ENCODE measurements at regions not wholly inside any gene's neighbourhood (a gene's known extent, or its start where the extent isn't known, plus 50 kb on each side); places are given as distances from the start of the nearest gene placed in this dataset.

DNA sequence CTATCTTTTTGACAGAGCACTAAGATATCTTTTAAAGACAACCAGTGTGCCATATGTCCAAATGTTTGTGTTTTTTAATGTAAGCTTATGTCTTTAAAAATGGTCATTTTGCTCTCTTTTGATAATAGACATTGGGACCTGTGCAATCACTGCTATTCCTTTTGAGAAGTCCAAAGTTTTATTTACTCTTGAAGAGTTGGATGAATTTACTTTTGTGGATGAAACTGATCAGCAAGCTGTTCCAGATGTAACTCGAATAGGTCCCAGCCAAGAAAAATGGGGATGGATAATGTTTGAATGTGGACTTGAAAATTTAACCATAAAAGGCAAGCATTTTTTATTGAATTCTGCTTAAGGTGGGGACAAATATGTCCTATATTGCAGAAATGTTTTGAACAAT, 97.2 kb downstream of the BLTP1 start:
- no peak overlapping the region for H3K27ac ChIP-seq
- TF ChIP-seq, protein P1, sequence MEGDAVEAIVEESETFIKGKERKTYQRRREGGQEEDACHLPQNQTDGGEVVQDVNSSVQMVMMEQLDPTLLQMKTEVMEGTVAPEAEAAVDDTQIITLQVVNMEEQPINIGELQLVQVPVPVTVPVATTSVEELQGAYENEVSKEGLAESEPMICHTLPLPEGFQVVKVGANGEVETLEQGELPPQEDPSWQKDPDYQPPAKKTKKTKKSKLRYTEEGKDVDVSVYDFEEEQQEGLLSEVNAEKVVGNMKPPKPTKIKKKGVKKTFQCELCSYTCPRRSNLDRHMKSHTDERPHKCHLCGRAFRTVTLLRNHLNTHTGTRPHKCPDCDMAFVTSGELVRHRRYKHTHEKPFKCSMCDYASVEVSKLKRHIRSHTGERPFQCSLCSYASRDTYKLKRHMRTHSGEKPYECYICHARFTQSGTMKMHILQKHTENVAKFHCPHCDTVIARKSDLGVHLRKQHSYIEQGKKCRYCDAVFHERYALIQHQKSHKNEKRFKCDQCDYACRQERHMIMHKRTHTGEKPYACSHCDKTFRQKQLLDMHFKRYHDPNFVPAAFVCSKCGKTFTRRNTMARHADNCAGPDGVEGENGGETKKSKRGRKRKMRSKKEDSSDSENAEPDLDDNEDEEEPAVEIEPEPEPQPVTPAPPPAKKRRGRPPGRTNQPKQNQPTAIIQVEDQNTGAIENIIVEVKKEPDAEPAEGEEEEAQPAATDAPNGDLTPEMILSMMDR (IDR thresholded peaks at IDR 0.05) = no peak
- DNase-seq (ENCODE audit: low spot score) = no peak
- H3K4me3 ChIP-seq = no peak overlapping the region

DNA sequence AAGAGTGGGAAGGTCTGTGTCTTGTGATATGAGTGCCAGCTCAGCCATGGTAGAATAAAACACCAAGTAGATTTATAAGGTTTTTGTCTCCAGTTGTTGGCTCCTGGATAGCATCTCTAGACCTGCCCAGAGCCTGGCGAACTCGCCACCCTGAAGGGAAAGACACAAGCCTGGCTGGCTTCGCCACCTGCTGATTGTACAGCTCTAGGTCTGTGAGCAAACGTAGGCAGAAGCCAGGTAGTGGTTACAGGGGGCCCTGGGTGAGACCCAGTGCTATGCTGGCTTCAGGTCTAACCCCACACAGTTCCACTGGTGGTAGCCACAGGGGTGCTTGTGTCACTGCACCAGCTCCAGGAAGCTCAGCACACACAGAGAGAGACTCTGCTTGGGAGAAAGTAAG, 100.5 kb downstream of the BLTP1 start:
- TF ChIP-seq, protein P1 (IDR thresholded peaks at IDR 0.05) = no peak
- Histone ChIP-seq H3K4me3 (no peak overlapping the region), H3K27ac (no peak overlapping the region)
- no peak for DNase-seq (ENCODE audit: low spot score)

DNA sequence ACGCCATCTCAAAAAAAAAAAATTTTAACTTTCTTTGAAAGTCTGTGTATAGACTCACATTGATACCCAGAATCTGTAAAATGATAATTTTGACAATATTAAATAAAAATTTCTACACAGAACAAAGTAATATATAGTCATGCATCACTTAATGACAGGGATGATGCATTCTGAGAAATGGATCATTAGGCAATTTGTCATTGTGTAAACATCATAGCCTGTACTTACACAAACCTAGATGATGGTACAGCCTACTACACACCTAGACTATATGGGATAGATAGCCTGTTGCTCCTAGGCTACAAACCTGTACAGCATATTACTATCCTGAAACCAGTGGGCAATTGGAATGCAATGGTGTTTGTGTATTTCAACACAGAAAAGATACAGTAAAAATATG, 107.7 kb downstream of the BLTP1 start:
- DNase-seq (ENCODE audit: low spot score) = no peak
- H3K27ac ChIP-seq = no peak overlapping the region
- TF ChIP-seq, protein P1 (IDR thresholded peaks at IDR 0.05) = no peak
- H3K4me3 ChIP-seq = no peak overlapping the region

DNA sequence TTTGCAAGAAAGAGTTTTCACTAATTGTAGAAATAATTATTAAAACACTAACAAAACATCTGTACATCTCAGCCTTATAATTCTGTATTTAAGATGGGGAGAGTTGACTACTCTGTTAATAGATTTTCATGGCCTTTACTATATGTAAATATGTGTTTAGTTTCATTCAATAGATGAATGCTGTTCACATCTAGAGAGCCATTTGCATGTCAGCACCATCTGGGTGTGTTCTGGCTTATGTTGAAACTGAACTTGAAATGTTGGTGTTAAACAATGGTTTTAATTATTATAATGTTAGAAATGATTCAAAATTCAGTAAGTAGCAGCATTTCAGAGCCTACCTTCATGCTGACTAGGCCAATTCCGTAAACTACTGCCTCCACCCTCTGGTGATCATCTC, 102.5 kb upstream of the ADAD1 start:
- DNase-seq (ENCODE audit: low spot score) = no peak
- TF ChIP-seq, protein P1 (IDR thresholded peaks at IDR 0.05) = no peak
- H3K27ac ChIP-seq = no peak overlapping the region
- no peak overlapping the region for H3K4me3 ChIP-seq

DNA sequence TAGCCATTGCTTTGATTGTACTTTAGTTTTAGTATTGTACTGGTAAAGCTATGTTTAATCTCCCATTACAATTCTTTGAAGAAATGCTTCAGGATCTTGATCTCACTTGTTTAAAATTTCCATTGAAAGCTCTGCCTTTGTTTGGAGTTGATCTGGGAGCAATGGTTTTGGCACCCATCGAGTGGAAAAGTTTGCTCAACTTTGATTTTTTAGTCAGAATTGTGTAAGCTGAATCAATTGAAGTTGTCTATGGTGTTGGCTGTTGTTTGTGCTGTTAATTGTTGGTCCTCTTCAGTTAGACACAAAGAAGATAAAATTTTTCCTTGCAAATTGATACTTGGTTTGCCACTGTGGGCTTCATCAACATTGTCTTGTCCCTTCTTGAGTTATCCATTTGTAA, 99.8 kb upstream of the ADAD1 start:
- no peak for DNase-seq (ENCODE audit: low spot score)
- Histone ChIP-seq H3K4me3 (no peak overlapping the region), H3K27ac (no peak overlapping the region)
- TF ChIP-seq, protein P1 (IDR thresholded peaks at IDR 0.05) = no peak

DNA sequence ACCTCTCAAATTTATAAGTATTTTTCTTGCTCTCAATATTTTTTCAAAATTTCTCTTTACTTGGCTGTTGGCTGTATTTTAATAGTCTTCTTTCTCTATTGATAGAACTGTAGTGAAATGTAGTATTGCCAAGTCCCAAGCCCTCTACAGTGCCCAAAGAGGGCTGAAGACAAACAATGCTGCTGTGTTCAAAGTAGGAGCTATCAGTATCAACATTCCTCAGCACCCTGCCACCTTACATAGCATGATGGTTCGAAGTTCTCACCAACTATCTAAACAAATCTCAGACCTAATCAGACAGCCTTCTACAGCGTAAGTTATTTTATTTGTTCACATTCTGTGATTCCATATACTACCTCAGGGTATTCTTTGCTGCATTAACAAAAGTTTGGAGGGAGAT, 99.1 kb upstream of the ADAD1 start:
- H3K27ac ChIP-seq = no peak overlapping the region
- H3K4me3 ChIP-seq = no peak overlapping the region
- no peak for DNase-seq (ENCODE audit: low spot score)
- TF ChIP-seq, protein P1 (IDR thresholded peaks at IDR 0.05) = no peak

DNA sequence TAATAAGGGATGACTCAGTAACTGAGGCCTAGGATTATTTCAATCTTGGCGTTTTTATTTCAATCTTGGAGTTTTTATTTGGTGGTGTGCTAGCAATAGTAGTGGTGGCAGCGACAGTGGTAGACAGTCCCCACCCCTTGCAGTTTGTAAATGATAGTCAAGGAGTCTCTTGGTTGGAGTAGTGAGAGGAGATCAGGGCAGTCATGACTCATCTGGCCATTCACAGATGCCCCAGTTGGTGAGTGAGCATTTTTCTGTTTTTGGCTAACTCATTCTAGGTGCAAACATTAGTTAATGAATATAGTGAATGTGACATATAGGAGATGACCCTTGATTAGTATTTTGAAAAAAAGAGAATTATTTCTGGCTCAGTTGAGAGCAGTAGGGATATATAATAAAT, 93.5 kb upstream of the ADAD1 start:
- Histone ChIP-seq H3K4me3 (no peak overlapping the region), H3K27ac (no peak overlapping the region)
- DNase-seq (ENCODE audit: low spot score) = no peak
- TF ChIP-seq, protein P1 (IDR thresholded peaks at IDR 0.05) = no peak
